Peyer's patch (tissue), 4 donors: ENCODE measurements at regions not wholly inside any gene's neighbourhood (a gene's known extent, or its start where the extent isn't known, plus 50 kb on each side); places are given as distances from the start of the nearest gene placed in this dataset.

Source experiments
- DNase-seq, 3 donors: peaks; one replicate each; pipeline ENCODE4 v3.0.0-alpha.2; 2017 to 2019
- H3K27ac ChIP-seq, 4 donors: fragments of 200-600 bp; sonication (generic); one replicate each; pipeline ENCODE4 v1.5.1; 2016 to 2019
- H3K27me3 ChIP-seq, 2 donors: fragments of 200-600 bp; sonication (generic); one replicate each; pipeline ENCODE4 v1.5.1; 2019
- H3K36me3 ChIP-seq, 3 donors: fragments of 200-600 bp; sonication (generic); one replicate each; pipeline ENCODE4 v1.5.1; 2016 to 2019
- H3K4me1 ChIP-seq, 4 donors: fragments of 200-600 bp; sonication (generic); one replicate each; pipeline ENCODE4 v1.5.1; 2016 to 2019
- H3K4me3 ChIP-seq, 4 donors: fragments of 200-600 bp; sonication (generic); 1 replicate in 3 of 4; 2 replicates in 1 of 4; pipeline ENCODE4 v1.5.1; 2016 to 2019; ENCODE audit warnings: mild to moderate bottlenecking in 1 of 4
- H3K9me3 ChIP-seq, 4 donors: fragments of 200-600 bp; sonication (generic); one replicate each; pipeline ENCODE4 v1.5.1; 2016 to 2019; ENCODE audit warnings: mild to moderate bottlenecking in 1 of 4
- CTCF ChIP-seq, 6 experiments: fragments of 450-650 bp in 4 of 6; fragments of 200-600 bp in 2 of 6; sonication (generic) in 1 of 6; IDR thresholded peaks; one replicate each; pipeline ENCODE4 v1.5.1; 2017 to 2019; ENCODE audit warnings: antibody characterized with exemption in 6 of 6, mild to moderate bottlenecking in 3 of 6, moderate library complexity in 1 of 6
- POLR2A ChIP-seq, 2 donors: fragments of 450-650 bp; IDR thresholded peaks; one replicate each; pipeline ENCODE4 v1.5.1; 2017; ENCODE audit warnings: antibody characterized with exemption in 2 of 2, mild to moderate bottlenecking in 2 of 2, moderate library complexity in 2 of 2

GRCh38 chr2:14828968-14829367, 196.5 kb downstream of the LRATD1 start:
- H3K4me3 ChIP-seq: no peak overlapping the region
- DNase-seq: no peak
- TF ChIP-seq POLR2A (IDR thresholded peaks at IDR 0.05) (no peak), CTCF (IDR thresholded peaks at IDR 0.05) (no peak)
- no peaks in the 10 kb centered on the region for H3K4me1 ChIP-seq
- no peaks in the 10 kb centered on the region for H3K27me3 ChIP-seq
- H3K9me3 ChIP-seq: no peaks in the 10 kb centered on the region
- no peaks in the 10 kb centered on the region for H3K36me3 ChIP-seq
- no peak overlapping the region for H3K27ac ChIP-seq

DNA sequence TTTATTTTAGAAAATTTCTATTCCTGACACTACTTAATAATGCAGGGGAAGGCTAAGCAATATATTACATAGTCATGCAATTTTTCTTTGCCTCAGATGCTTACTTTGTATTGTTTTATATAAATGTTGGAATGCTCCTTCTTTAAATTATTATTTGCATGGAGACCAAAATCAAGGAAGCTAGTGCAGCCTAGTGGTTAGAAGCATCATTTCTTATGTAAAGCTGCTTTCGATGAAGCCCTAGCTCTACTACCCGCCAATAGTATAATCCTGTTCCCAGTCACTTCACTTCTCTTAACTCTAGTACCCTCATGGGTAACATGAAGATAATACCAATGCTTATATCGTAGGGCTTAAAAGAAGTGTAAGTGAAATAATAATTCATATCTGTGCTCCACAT, 198.9 kb downstream of the LRATD1 start:
- TF ChIP-seq POLR2A (IDR thresholded peaks at IDR 0.05): no peak
- TF ChIP-seq CTCF (IDR thresholded peaks at IDR 0.05): peak in 2 of 6 experiments; percentile 15 to 21
- no peaks in the 10 kb centered on the region for H3K9me3 ChIP-seq
- H3K4me1 ChIP-seq: no peaks in the 10 kb centered on the region
- H3K27me3 ChIP-seq: no peaks in the 10 kb centered on the region
- H3K27ac ChIP-seq: no peak overlapping the region
- no peaks in the 10 kb centered on the region for H3K36me3 ChIP-seq
- H3K4me3 ChIP-seq: no peak overlapping the region
- no peak for DNase-seq

GRCh38 chr2:14843507-14844204, 211.1 kb downstream of the LRATD1 start:
- H3K36me3 ChIP-seq: no peaks in the 10 kb centered on the region
- H3K4me3 ChIP-seq: no peak overlapping the region
- H3K9me3 ChIP-seq: no peaks in the 10 kb centered on the region
- H3K27ac ChIP-seq: no peak overlapping the region
- no peaks in the 10 kb centered on the region for H3K27me3 ChIP-seq
- DNase-seq: no peak
- H3K4me1 ChIP-seq: no peaks in the 10 kb centered on the region
- no peak for TF ChIP-seq POLR2A (IDR thresholded peaks at IDR 0.05)
- TF ChIP-seq CTCF (IDR thresholded peaks at IDR 0.05): no peak

DNA sequence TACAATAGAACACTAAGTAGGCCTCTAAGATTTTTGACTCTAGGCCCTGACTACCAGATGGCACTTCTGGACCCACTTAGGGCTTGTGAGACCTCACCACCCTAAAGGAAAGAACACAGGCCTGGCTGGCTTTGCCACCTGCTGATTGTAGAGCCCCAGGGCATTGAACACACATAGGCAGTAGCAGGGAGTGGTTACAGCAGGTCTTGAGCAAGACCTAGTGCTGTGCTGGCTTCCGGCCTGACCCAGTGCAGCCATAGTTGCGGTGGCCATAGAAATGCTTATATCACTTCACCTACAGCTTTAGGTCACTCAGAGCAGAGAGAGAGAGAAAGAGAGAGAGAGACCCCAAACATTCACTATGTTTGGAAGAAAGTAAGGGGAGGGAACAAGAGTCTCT, 223.2 kb downstream of the LRATD1 start:
- no peaks in the 10 kb centered on the region for H3K27me3 ChIP-seq
- H3K27ac ChIP-seq: no peak overlapping the region
- no peaks in the 10 kb centered on the region for H3K9me3 ChIP-seq
- TF ChIP-seq CTCF (IDR thresholded peaks at IDR 0.05) (no peak), POLR2A (IDR thresholded peaks at IDR 0.05) (no peak)
- no peaks in the 10 kb centered on the region for H3K36me3 ChIP-seq
- no peak for DNase-seq
- H3K4me3 ChIP-seq: no peak overlapping the region
- H3K4me1 ChIP-seq: no peaks in the 10 kb centered on the region

- TF ChIP-seq POLR2A (IDR thresholded peaks at IDR 0.05) (no peak), CTCF (IDR thresholded peaks at IDR 0.05) (no peak)
- H3K36me3 ChIP-seq: no peaks in the 10 kb centered on the region
- no peaks in the 10 kb centered on the region for H3K27me3 ChIP-seq
- no peaks in the 10 kb centered on the region for H3K9me3 ChIP-seq
- H3K4me3 ChIP-seq: no peak overlapping the region
- H3K4me1 ChIP-seq: no peaks in the 10 kb centered on the region
- DNase-seq: no peak
- no peak overlapping the region for H3K27ac ChIP-seq
Measured at GRCh38 chr2:14861181-14861580, 228.7 kb downstream of the LRATD1 start.
